ENCODE measurements at regions not wholly inside any gene's neighbourhood (a gene's known extent, or its start where the extent isn't known, plus 50 kb on each side); places are given as distances from the start of the nearest gene placed in this dataset.
A peak's percentile ranks its signal among the peaks of the same experiment; 100 is the strongest.

DNA sequence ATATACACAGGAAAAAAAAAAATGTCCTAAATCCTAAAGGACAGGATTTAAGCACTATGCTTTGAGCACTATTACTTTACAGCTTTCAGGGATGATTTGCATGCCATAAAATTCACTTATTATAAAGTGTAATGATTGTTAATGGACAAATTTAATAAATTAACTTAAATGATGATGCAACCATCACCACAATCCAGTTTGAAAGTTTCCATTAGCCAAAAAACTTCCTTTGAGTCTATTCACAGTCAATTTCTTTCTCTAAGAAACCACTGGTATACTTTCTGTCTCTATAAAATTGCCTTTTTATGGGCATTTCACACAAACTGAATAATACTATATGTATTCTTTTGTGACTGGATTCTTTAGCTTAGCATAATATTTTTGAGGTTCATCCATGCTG, 111.1 kb upstream of the RIOK3 start:
- DNase-seq (ENCODE audit: low read depth in 1 of 2, low spot score in 1 of 2): no peak

DNA sequence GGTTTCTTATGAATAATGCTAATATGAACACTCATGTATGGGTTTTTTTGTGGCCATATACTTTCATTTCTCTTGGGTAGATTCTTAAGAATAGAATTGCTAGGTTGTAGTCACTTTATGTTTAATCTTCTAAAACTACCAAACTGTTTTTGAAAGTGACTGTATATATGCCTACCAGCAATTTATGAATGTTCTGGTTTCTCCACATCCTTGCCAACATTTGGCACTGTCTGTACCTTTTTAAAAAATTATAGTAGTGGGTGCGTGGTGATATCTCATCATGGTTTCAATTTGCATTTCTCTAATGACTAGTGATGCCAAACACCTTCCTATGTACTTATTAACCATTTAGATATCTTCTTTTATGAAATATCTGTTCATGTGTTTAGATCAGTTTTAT, 110.6 kb upstream of the RIOK3 start:
- no peak for DNase-seq (ENCODE audit: low read depth in 1 of 2, low spot score in 1 of 2)

DNA sequence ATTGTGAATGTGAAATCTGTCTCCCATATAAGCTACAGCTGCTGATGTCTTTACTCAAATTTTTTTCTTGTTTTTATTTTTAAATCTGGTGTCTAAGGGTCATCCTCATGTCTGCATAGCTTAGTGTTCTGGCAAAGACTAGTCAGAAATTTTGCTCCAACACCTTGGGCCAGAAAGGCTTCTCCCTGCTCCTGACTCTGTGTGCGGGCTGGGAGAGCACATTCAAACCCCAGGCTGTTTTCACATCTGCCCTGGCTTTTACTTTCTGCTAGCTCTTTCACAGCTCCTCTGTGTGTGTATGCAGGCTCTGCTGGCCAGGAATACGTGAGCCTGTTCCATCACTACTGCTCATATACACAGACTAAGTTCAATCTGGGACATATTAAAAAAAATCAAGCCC, 102.9 kb upstream of the RIOK3 start:
- DNase-seq (ENCODE audit: low read depth in 1 of 2, low spot score in 1 of 2): no peak

DNA sequence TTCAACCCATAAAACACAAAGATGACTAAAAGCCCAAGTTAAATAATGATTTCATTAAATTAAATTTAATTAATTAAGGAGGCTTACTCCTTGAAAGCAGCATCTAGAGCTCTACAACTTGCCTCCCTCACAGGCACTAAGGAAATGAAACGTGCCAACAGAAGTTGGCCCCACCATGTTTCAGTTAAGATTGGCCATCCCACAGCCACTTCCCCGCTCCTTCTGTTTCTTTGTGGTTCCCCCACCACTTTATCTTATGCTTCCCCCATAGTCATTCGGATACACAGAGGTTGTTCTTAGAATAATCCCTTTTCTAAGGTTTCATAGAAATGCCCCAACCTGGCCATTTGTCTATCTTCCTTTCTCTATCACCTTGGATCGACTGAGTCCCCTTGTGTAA, 101.6 kb upstream of the RIOK3 start:
- no peak for DNase-seq (ENCODE audit: low read depth in 1 of 2, low spot score in 1 of 2)

DNA sequence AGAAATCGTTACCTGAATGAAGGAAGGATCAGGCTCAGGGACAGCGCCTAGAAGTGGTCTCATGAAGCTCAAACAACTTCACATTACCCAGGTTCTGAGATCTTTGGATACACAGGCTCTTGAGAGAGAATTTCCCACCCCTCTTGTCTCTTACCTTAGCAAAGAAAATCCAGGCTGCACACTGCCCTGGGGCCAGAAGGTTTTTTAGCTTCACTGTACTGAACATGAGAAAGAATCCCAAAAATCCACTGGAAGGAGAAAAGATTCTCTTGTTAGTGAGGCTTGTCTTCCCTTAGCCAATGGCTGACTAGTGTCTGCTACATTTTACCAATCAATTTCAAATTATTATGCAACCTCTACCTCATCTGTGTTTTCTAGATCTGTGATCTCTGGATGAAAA, 101.0 kb upstream of the RIOK3 start:
- DNase-seq (ENCODE audit: low read depth in 1 of 2, low spot score in 1 of 2): no peak

DNA sequence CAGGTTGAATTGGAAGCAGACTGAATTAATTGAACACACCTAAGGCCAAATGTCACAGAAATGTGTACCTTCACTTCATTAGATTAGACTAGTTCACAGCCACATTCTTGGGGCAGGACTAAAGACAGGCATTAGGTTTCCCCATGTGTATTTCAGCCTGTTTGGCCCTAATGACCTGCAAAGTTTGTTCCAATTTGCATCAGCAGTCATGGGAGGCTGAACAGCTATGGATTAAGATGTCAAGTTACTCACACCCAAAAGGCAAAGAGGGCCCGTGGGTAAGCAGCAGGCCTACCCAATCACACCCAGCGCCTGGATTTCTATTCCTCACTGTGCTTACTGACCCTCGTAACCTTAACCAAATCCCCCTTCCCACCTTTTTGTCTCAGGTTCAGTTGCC, 99.6 kb upstream of the RIOK3 start:
- no peak for DNase-seq (ENCODE audit: low read depth in 1 of 2, low spot score in 1 of 2)

DNA sequence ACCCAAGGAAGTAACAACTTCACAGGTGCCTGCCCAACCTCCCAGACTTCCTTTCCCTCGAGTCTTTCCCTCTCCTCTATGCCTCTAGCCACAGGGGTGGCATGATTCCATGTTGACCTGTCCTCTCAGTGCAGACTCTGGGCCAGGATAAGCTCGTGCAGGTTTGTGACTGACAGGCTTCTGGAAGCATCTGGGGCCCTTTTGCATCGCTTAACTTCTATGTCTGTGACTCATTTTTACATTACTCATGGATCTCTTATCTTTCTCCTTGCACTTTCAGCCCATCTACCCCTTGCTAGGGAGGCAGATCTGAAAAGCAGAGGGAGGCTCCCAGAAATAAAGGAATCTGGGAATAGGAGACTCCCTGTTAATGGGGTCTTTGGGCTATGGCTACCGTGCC, 98.5 kb upstream of the RIOK3 start:
- no peak for DNase-seq (ENCODE audit: low read depth in 1 of 2, low spot score in 1 of 2)

DNA sequence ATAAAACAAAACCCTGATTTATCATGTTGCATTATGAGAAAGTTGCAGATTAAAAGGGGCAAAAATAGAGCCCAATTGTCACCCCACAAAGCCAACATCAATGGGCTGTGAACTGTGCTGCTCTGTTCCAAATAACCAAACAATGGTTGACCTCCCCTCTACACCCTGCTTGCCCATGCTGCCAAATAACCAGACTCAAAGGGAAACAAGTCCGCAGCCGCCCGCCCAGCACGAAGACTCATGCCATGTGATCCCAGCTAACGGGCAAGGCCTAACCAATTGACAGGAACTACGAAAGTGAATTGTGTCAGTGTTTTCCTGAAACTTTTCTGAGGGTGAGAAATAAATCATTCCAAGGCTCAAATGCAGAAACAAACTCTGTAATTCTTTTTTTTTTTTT, 97.9 kb upstream of the RIOK3 start:
- DNase-seq (ENCODE audit: low read depth in 1 of 2, low spot score in 1 of 2): no peak

DNA sequence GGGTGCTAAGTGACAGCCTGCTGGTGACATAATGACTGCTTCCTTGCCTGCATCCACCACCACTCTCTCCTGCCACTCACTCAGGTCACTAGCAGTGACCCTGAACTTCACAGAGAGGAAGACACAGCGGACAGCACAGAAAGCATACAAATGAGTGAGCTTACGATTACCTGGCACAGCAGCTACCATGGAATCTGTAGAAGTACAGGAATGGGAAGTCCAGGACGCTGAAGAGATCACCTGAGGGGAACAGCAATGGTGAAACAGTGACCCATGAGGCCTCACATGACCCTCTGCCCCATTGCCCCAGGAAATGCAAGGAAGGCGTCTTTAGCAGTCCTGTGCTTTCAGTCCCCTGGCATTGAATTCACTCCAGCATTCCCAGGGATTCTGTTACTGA, 96.7 kb upstream of the RIOK3 start:
- DNase-seq (ENCODE audit: low read depth in 1 of 2, low spot score in 1 of 2): no peak

DNA sequence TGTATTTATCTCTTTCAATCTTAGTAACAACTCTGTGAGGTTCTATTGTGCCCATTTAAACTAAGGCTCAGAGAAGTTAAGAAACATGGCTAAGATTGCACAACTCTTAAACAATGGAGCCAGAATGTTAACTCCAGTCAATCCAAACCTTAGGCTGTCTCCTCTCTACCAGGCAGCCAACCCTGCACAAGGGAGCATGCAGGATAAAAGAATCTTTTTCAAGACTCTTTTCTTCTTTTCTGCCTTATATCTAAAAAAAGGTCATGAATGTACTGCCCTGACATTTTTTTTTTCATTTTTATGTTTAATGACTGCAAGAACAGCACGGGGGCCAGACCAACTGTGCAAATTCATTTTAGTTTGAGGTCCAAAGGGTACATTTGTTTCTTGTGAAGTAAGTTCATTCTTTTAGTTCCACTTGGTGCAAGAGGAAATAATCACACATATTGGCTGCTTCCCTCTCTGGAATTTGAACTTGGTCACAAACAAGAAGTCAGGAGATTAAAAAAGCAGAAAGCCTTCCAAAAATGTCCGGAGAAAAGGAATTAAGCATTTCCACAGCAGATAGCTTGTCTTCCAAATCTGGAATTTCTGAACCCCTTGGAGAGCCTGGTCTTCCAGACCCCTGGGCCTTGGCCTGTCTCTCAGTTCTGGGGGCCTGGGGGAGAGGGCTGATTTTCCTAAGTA, 96.0 kb upstream of the RIOK3 start:
- DNase-seq (ENCODE audit: low read depth in 1 of 2, low spot score in 1 of 2): no peak

DNA sequence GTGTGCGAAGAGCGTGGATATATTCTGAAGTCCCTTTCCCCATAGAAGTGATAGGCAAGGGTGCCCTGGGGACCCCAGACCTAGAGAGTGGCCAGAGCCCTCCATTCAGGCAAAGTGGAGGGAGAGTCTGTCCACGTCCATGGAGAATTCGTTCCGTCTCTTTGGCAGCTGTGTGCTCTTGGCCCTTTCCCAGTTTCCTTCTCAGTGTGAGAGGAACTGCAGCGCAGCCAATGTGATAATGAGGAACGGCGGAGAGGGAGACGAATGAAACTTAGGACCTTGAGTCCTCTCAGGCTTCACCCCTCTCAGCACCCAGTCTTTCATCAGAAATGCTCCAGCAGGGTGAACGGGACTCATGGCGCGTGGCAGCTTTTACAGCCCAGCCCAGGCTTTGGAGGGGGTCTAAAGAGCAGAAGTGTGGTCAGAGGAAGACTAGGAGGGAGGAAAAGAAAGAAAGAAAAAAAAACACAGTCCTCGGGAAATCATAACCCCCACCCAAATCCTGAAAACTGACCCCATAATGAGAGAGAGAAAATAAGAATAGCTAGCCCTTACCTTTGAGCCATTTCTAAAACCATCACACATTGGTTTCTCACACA, 95.0 kb upstream of the RIOK3 start:
- no peak for DNase-seq (ENCODE audit: low read depth in 1 of 2, low spot score in 1 of 2)

DNA sequence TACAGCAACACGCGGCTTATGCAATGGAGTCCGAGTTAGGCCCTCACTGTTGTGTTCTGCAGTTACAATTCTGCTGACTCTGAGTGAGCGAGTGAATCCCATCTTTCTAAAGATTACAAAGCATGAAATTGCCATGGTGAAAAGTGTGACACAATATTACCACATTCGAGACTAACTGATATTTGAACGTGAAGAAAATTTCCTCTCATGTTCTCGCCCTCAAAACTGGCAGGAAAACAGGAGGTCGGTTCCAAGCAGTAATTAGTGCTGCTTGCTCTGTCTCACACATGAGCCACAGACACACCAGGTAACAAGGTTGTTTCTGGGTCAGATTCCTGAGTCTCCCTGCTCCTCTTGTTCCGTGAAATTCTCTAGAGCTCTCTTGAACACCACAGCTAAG, 93.7 kb upstream of the RIOK3 start:
- no peak for DNase-seq (ENCODE audit: low read depth in 1 of 2, low spot score in 1 of 2)

DNA sequence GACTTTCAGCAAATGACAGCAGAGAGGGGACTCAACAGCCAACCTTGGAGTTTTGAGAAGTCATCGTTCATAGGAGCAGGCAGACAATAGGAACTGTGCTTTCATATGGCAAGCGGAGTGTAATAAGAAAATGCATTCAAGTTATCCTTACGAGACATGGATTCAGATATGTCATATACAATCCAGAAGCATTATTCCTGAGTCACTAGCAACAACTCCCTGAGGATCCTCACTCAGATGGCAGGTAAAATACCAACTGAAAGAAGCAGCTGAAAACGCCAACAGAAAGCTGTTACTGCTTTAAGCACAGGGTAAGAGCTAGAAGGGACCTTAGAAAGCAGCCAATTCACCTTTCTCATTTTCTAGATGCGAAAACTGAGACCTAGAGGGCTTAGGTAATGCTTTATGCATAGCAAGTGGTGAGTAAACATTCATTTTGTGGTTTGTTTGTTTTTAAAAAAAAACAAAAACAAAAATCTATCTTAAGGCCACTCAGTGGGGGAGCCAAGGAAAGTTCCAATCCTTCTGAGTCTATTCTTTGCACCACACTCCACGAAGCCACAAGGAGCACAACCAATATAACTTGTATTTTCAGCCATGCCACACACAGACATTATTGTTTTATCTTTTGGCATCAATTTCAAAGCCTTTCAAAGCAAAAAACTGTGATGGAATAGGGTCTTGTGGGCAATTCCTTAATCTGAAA, 89.1 kb upstream of the RIOK3 start:
- DNase-seq (ENCODE audit: low read depth in 1 of 2, low spot score in 1 of 2): no peak

DNA sequence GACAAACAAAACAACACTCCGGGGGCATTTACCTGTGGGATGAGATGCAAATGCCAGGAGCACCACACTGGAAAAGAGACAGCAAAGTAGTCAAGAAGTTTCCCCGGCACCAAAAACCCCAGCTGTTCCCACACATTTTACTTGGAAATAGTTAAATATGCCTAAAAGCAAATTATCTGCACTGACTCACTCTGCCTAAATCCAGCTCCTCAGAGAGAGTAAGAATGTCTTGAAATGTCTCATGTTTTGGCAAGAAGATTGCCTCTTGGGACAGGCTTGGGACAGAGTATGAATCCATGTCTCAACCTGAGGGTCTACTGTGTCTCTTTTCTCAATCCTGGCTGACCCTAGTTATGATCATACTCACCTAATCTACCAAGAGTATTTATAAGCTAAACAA, 87.5 kb upstream of the RIOK3 start:
- no peak for DNase-seq (ENCODE audit: low read depth in 1 of 2, low spot score in 1 of 2)

DNA sequence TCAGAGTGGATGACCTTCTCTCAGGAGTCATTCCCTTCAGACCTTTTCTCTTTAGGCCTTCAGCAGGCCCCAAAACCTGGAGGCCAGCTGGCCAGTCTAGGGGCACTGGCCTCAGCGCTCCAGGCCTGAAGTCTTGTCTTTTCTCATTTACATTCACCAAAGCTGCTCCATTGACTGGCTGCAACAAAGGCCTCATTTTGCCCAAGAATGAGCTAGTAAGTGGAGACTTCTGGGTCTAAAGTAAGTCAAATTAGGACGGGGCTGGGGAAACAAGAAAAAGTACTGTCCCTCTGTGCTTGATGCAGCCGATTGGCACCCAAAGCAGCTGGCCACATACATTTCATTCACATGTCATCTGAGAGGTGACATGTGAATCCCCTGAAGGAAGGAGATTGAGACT, 83.8 kb upstream of the RIOK3 start:
- no peak for DNase-seq (ENCODE audit: low read depth in 1 of 2, low spot score in 1 of 2)

DNA sequence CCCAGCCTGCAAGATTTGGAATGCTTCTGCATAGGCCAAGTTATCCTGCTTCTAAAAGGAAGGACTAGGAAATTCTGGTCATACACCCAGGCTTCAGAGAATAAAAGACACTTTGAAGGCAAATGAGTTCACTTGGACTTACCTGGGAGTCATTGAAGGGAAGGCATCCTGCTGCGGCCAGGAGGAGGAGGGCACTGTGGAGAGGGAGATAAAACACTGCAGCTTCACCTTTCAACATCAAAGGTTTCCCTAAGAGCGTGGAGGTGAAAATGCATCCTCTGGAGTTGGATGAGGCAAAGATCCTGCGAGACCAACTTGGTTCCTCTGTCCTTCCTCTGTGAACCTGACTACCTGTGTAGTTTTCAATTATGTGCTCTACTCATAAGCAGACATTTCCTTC, 79.5 kb upstream of the RIOK3 start:
- no peak for DNase-seq (ENCODE audit: low read depth in 1 of 2, low spot score in 1 of 2)

DNA sequence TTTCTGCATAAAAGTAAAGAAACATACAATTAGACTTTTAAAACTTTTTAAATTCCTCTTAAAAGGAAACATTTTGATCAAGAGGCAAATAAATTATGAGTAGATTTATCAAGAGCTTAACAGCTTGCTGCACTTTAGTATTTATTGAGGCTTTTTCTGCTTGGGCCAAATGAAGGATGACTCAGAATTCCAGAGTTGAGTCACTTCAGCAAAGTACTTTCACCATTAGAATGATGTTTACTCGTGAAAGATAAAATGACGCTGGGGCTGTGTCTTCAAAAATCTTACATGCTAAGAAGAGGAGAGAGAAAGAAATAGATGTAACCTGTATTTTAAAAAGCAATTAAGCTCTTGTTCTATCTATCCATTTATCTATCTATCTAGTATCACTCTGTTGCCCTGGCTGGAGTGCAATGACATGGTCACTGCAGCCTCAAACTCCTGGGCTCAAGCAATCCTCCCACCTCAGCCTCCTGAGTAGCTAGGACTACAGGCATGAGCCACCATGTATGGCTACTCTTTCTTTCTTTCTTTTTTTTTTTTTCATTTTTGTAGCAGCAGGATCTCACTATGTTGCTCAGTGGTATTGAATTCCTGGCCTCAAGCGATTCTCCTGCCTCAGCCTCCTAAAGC, 75.3 kb upstream of the RIOK3 start:
- DNase-seq (ENCODE audit: low read depth in 1 of 2, low spot score in 1 of 2): peak in 1 of 2 donors; percentile 3

DNA sequence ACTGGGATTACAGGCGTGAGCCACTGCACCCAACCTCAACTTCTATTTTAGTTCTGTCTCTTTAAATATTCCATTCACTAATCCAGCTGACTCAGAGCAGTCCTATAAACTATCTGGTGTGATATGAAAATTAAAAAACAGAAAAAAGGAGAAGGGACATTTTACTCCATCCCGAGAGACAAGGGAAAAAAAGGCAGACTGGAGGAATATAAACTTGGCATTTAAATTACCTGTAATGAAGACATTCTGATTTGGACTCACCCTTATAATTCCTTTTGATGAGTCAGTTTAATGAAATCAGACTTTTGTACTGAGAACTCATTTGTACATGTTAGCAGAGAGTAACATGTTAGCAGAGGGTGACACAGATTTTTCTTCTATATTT, 74.8 kb upstream of the RIOK3 start:
- no peak for DNase-seq (ENCODE audit: low read depth in 1 of 2, low spot score in 1 of 2)

DNA sequence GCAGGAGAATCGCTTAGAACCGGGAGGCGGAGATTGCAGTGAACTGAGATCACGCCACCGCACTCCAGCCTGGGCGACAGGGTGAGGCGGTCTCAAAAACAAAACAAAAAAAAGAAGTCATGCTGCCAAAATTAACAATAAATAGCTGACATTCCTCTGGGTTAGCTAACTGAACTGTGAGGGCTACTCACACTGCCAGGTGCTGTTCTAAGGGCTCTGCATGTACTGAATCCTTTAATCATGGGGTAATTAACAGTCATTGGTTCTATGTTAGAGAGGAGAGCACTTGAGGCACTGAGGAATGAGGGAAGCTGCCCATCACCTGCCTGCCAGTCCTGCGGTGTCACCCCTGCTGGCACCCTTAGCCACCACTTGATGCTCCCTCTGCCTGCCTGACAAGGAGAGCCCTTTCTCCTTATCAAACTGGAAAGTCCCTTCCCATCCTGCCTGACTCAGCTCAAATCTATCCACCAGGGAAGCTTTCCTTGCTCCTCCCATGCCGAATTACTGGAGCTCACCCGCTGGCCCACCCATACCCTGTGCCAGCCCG, 73.0 kb upstream of the RIOK3 start:
- DNase-seq (ENCODE audit: low read depth in 1 of 2, low spot score in 1 of 2): no peak

DNA sequence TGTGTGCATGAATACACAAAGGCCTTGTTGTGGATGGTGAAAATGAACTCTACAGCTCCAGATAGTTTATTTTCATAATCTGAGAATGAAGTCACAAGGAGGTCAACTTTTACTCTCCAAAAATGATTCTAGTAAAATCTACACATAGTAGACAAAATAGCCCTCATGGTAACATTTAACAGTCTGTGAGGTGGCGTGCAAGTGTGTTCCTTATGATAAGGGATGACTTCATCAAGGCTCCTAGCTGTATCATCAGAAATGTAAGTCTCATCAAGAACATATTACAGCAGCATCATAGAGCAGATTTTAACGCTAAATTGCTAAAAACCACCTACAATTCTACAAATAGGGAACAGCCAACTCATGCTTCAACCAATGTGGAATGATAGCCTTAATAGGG, 72.3 kb upstream of the RIOK3 start:
- DNase-seq (ENCODE audit: low read depth in 1 of 2, low spot score in 1 of 2): no peak

DNA sequence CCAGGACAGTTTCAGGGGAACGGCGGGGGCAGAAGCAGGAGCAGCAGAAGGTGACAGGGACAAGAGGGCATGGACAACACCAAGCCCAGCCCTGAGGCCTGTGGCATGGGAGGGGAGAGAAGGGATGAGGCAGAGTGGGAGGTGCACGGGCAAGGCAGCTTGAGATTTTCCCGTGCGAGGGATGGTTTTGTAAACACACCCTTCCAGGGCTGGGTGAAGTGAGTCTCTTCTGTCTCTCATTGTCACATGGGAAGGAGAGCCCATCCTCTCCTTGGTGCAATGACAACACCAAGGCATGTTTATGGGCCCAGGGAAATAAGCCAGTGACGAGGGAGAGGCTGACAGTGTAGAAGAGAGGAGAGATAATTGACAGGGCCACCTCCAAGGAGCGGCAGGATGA, 69.6 kb upstream of the RIOK3 start:
- DNase-seq (ENCODE audit: low read depth in 1 of 2, low spot score in 1 of 2): no peak

Measured in activated CD4-positive, alpha-beta T cell treated with anti-CD3 and anti-CD28 coated beads, Interleukin-2, amount 50 U/mL, for 24 hours (primary cell).